Stimulated activated CD4-positive, alpha-beta T cell treated with anti-CD3 and anti-CD28 coated beads, TNF-alpha, amount 100 ng/mL, for 4 hours (primary cell): ENCODE measurements at regions not wholly inside any gene's neighbourhood (a gene's known extent, or its start where the extent isn't known, plus 50 kb on each side); places are given as distances from the start of the nearest gene placed in this dataset.

Source experiments
- DNase-seq, 3 experiments: peaks; one replicate each; pipeline ENCODE4 v3.0.0-alpha.2; 2020; ENCODE audit warnings: low read depth in 3 of 3

GRCh38 chr7:131225619-131226513 lies 101.8 kb upstream of the MKLN1 start:
- no peak for DNase-seq

GRCh38 chr7:131226514-131226865 lies 101.2 kb upstream of the MKLN1 start:
- DNase-seq = no peak

- DNase-seq = peak; percentile 13 to 25 (median 20)
These were observed 96.1 kb upstream of the MKLN1 start for GRCh38 chr7:131231381-131232220.

- no peak for DNase-seq
These were observed 94.9 kb upstream of the MKLN1 start for GRCh38 chr7:131232768-131233167.

- no peak for DNase-seq
These were observed 94.5 kb upstream of the MKLN1 start for GRCh38 chr7:131233193-131233592.

GRCh38 chr7:131234719-131235488 lies 92.8 kb upstream of the MKLN1 start:
- DNase-seq = no peak

GRCh38 chr7:131235489-131236317 lies 92.0 kb upstream of the MKLN1 start:
- DNase-seq = peak; percentile 24 to 65 (median 59)

GRCh38 chr7:131236318-131236672 lies 91.4 kb upstream of the MKLN1 start:
- DNase-seq = no peak

- no peak for DNase-seq
These were observed 89.2 kb upstream of the MKLN1 start for GRCh38 chr7:131238347-131238931.

GRCh38 chr7:131241386-131241785 lies 86.3 kb upstream of the MKLN1 start:
- no peak for DNase-seq

- no peak for DNase-seq
These were observed 85.5 kb upstream of the MKLN1 start for GRCh38 chr7:131242123-131242650.

- peak in 1 of 3 experiments; percentile 5 for DNase-seq
These were observed 83.3 kb upstream of the MKLN1 start for GRCh38 chr7:131244259-131244852.

GRCh38 chr7:131249003-131249402 lies 78.7 kb upstream of the MKLN1 start:
- DNase-seq = no peak

GRCh38 chr7:131249483-131249882 lies 78.2 kb upstream of the MKLN1 start:
- DNase-seq = no peak

GRCh38 chr7:131250331-131250730 lies 77.3 kb upstream of the MKLN1 start:
- DNase-seq = no peak

GRCh38 chr7:131251371-131251770 lies 76.3 kb upstream of the MKLN1 start:
- no peak for DNase-seq

- DNase-seq = no peak
These were observed 74.7 kb upstream of the MKLN1 start for GRCh38 chr7:131252976-131253375.

- DNase-seq = no peak
These were observed 73.5 kb upstream of the MKLN1 start for GRCh38 chr7:131254211-131254610.

GRCh38 chr7:131255242-131255641 lies 72.4 kb upstream of the MKLN1 start:
- DNase-seq = no peak

GRCh38 chr7:131261476-131261994 lies 66.1 kb upstream of the MKLN1 start:
- DNase-seq = no peak
